SIG-M5 treated with dmso at 0.1 percent for 504 hours (cell line): ENCODE measurements at regions not wholly inside any gene's neighbourhood (a gene's known extent, or its start where the extent isn't known, plus 50 kb on each side); places are given as distances from the start of the nearest gene placed in this dataset.

Experiments used
- DNase-seq: peaks from one replicate; lab custom pipeline; 2025; ENCODE audit not compliant: unreplicated experiment; lab: John Stamatoyannopoulos, UW

DNA sequence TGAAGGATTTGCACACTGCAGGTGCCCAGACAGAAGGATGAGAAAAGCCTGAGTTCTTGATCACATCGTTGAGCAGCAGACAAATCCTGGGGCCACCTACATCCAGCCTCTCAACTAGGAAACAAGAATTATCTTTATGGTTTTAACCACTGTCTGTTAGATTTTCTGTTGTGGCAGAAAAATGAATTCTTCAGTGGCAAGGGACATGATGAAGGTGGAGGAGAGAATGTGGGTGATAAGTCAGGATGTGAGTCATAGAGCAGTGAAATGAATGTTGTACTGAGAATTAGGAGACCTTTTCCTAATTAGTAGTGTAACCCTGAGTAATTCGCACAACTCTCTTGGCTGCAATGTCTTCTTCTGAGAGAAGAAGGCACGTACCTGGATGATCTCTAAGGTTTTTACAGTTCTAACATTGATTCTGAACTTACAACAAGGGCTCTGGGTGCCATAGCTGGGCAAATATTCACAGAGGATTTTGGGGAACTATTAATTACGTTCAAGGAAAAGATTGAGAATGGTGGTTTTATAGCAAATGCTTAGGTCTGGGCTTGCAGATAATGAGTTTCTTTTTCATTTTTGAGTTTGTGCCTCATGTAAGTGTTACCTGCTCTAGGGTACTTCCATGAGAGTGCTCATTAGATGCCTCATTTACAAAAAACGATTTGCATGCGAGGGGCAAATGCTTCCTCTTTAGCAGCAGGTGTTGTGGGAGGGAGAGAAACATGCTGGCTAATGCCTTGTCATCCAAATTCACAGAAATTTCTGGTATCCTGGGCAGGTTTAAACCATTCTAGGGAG, 111.0 kb upstream of the KL start:
- DNase-seq, result peak; percentile 37

DNA sequence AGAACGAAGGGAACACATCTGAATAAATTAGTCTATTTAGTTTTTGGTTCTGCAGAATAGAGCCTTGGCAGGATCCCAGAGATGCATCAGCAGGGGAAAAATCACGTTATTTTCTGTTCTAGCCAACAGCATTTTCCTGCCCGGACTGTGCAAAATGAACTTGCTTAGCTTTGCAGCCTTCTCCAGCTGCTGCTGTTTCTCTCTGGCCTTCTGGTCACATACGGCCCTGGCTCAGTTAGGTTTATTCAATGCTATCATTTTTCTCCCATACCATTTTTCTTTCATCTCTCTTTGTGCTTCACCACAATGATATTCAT, 110.4 kb upstream of the KL start:
- no peak for DNase-seq

DNA sequence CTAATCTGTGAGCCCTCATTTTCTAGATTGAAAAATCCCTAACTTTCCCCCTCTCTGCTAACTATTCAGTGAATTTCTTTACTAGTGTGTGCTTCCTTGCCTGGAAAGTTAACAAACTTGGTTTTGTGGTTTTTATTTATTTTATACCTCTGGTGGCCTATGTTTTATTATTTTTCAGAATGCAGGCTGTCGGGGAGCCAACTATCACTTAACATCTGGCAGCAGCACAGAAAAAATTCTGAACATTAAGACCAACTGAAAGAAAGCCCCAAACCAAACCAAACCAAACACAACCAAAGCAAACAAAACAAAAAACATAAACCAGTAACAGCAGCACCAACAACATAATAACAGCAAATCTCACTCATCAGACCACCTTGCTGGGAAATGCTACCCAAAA, 109.0 kb upstream of the KL start:
- no peak for DNase-seq

GRCh38 chr13:32910530-32910929, 105.7 kb upstream of the KL start:
- peak; percentile 65 for DNase-seq

- peak; percentile 77 for DNase-seq
These were observed 104.7 kb upstream of the KL start for GRCh38 chr13:32911506-32911905.

DNA sequence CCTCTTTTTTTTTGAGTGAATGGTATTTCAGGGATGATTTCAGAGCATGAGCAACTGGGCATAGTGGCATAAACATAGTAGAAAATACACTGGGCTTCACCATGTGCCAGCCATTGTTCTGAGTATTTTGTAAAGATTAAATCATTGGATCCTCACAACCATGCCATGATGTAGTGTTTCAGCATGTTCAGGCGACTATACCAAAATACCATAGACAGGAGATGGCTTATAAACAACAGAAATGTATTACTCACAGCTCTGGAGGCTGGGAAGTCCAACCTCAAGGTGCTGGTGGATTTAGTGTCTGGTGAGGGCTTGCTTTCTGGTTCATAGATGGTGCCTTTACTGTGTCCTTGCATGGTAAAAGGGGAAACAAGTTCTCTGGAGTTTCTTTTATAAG, 101.5 kb upstream of the KL start:
- no peak for DNase-seq

- DNase-seq, result no peak
These were observed 98.7 kb upstream of the KL start for GRCh38 chr13:32917504-32917903.

GRCh38 chr13:32923725-32924124, 92.5 kb upstream of the KL start:
- DNase-seq, result no peak

- DNase-seq, result no peak
These were observed 91.3 kb upstream of the KL start for GRCh38 chr13:32924886-32925285.

GRCh38 chr13:32925506-32925905, 90.7 kb upstream of the KL start:
- DNase-seq, result no peak

- DNase-seq, result no peak
These were observed 83.8 kb upstream of the KL start for GRCh38 chr13:32932376-32932775.

DNA sequence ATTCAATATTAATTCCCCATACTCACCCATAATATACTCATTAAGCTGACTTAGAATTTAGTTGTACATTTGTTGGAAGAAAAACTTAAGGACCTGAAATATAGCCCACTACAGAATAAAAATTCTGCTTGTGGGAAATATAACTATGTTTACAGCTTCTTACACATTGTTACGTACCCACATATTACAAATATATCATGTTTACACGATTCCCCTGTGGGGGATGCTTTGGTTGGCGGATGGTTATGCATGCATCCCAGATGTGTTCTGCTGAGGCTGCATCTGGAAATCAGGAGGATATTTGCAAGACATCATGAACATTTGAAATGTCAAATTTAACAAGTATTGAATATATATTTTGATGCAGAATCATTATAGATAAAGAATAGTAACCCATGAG, 79.5 kb upstream of the KL start:
- DNase-seq, result no peak

GRCh38 chr13:32938314-32938713, 77.9 kb upstream of the KL start:
- DNase-seq, result no peak

- no peak for DNase-seq
These were observed 77.3 kb upstream of the KL start for GRCh38 chr13:32938907-32939306.

DNA sequence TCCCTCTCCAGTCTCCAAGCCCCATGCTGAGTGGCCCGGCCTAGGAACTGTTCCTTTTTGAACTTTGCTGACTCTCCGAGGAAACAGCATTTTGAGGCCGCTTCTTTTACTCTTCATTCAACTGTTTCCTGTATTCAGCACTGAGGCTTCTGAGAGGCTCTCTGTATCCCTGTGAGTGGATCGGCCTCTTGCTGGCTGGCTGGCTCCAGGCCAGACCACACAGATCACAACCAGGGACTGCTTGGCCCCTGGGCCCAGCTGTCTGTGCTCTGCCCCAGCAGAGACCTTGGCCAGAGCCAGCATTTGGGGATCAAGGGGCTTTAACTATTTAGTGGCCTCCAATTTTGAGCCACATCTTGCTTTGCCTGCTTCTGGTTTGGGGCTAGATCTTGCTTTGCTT, 75.6 kb upstream of the KL start:
- DNase-seq, result no peak

DNA sequence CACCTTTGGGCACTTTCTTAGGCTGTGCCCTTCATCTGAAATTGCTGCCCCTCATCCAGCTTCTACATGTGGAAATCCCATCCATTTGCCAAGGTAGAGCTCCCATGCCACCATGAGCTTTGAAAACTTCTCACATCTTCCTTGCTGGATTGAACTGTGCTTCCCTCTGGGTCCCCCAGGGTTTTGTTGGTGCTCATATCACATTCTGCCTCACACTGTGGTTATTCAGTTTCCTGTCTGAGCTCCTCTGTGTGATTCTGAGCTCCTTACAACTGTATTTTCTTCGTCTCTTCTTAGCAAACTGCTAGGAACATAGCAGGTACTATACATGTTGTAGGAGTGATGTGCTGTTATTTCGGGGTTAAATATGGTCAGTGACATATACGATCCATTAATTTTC, 74.9 kb upstream of the KL start:
- DNase-seq, result no peak

- DNase-seq, result no peak
These were observed 69.7 kb upstream of the KL start for GRCh38 chr13:32946558-32946957.

DNA sequence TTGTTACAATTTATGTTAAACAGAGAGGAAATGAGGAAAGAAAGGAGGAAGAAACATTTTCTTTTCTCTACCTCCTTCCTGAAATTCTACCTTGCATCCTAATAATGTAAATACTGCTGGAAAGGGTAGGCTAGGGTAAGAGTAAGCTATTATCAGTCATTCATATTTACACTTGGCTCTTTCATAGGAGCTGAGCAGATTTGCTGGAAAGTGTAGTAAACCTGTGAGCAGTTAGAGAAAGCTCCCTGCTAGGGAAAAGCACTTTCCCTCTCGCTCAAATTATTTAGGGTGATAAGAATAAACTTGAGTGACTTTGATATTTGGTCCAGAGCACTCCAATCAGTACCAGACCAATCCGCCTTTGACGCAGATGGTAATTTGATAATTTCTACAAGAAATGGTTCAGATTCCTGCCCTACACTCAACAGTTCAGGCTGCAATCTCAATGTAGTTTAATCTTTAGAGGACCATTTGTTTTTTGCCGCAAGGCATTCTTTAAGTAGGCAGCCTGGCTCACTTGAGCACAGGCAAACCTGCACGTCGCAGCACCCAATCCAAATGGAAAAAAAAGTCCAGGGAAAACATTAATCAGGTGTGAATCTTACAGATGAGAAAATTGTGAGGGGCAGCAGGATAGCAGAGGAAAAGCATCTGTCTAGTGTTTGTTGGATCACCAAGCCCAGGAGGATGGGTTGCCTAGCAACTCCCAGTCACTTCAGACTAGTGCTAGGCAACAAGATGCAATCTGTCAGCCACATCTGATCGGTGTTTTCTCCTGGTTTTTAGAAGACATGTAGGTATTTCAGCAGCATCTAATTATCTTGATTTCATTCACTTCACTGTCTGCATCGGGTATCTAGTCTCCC, 68.6 kb upstream of the KL start:
- DNase-seq, result no peak

- no peak for DNase-seq
These were observed 66.4 kb upstream of the KL start for GRCh38 chr13:32949820-32950219.

GRCh38 chr13:32951580-32951979, 64.6 kb upstream of the KL start:
- DNase-seq, result no peak

- DNase-seq, result no peak
These were observed 60.2 kb upstream of the KL start for GRCh38 chr13:32955881-32956594.

GRCh38 chr13:32956595-32956933, 59.7 kb upstream of the KL start:
- no peak for DNase-seq
